HK-2 (cell line): ENCODE measurements at regions not wholly inside any gene's neighbourhood (a gene's known extent, or its start where the extent isn't known, plus 50 kb on each side); places are given as distances from the start of the nearest gene placed in this dataset.
"Not testable (repeated sequence)": the region's sequence is repeated elsewhere in the genome, so short reads cannot be mapped to it uniquely, and the experiment has no call there.

Experiments
- DNase-seq: peaks from one replicate; pipeline ENCODE4 v3.0.0-alpha.2; 2018; ENCODE audit not compliant: unreplicated experiment

GRCh38 chr13:82597747-82598146 lies 1284.5 kb downstream of the SLITRK1 start:
- DNase-seq: no peak

DNA sequence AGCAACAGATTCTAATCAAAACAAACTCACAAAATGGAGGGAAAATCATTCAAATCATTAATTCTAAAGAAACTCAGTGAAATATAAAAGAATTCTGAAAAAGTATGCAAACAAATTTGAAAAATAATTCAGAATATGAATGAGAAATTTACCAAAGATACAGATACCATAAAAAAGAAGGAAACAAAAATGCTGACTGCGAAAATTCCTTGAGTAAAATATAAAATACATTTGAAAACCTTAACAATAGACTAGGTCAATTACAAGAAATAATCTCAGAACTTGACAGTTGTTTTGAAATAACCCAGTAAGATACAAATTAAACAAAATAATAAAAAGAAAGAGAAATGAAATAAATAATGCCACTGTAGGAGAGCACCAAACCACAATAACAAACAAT lies 1289.0 kb downstream of the SLITRK1 start:
- no peak for DNase-seq

GRCh38 chr13:82571653-82572052 lies 1310.6 kb downstream of the SLITRK1 start:
- no peak for DNase-seq

DNA sequence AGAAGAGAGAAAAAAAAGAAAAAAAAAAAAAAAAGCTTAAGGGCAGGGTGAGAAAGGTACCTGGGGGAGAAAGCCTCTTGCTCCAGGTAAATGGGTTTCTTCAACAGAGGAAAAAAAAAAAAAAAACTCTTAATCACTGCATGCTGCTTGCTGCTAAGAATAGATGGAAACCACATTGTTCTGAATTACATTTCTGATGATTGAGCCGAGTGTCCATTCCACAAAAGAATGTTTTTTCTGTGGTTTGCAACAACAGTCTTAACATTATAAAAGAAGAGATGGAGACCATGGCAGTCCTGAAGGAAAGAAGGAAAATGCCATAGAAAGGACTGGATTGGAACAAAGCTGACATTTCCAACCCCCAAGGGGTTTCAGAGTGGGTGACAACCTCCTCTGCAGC lies 1312.7 kb downstream of the SLITRK1 start:
- DNase-seq: no peak

GRCh38 chr13:82566864-82567263 lies 1315.4 kb downstream of the SLITRK1 start:
- DNase-seq: no peak

GRCh38 chr13:82565201-82565600 lies 1317.1 kb downstream of the SLITRK1 start:
- no peak for DNase-seq

DNA sequence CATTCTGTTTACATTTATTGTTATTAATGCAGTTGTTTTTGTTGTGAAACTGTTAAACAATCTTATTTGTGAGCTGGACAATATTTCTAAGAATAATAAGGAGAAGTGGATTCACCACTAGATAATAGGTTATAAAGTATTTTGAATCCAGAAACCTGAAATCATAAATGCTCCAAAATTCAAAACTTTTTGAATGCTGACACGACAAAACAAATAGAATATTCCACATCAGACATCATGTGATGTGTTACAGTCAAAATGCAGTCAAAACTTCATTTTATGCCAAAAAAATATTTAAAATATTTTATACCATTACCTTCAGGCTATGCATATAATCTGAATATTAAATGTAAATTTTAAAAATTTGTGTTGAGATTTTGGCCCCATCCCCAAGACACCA lies 1321.4 kb downstream of the SLITRK1 start:
- DNase-seq: no peak

DNA sequence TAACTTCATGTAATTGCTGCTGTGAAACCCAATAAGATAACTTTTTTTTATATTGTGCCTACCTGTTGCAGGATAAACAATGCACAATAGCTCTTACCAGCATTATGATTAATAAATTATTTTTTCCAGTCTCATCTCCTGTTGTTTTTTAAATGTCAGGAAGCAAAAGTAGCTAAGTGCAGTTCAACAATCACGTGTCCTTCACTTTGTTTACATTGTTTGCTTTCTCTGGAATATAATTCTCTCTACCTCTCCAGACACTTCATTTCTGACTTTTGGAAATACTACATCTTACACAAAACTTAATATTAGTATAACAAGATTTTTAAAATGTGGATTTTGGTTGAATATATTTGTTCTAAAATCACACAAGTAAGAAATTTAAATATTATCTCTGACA lies 1359.4 kb downstream of the SLITRK1 start:
- DNase-seq: no peak

GRCh38 chr13:82506805-82507414 lies 1375.4 kb downstream of the SLITRK1 start:
- no peak for DNase-seq

DNA sequence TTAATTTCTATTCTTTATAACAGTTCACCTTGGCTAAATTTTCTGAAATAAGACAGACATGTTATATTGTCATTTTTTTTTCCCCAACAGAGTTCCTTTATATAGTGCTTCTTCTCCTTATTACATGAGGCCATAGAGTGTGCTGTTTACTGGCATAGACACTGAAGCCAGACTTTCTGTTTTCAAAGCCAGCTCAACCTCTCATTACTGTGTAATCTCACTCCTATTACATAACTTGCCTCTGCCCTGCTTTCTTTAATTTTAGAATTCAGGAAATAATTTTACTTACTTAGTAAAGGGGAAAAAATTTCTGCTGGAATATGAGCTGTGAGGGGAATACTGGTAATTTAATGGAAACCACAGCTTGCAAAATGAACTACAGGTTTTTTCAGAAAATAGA lies 1380.4 kb downstream of the SLITRK1 start:
- DNase-seq: no peak

DNA sequence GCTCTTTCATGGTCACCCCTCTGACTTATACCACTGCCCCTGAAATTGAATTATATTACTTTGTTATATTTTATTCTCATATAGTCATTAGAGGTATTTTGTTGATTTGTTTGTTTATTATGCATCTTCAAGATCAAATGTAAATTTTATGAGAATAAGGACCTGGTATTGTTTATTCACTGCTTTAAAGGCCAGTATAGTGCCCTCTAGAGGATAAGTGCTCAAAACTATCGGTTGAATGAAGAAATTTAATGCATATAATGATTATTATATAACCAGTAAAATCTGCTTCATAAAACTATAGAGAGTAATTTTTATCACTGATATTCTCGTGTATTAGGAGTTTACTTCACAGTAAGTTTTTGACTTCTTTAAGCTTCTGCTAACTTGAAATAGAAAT lies 1401.9 kb downstream of the SLITRK1 start:
- DNase-seq: no peak

- DNase-seq: no peak
These were observed 1404.8 kb downstream of the SLITRK1 start for GRCh38 chr13:82477436-82477835.

- no peak for DNase-seq
These were observed 1414.6 kb downstream of the SLITRK1 start for GRCh38 chr13:82467626-82468025.

- DNase-seq: not testable (repeated sequence)
These were observed 1422.7 kb downstream of the SLITRK1 start for GRCh38 chr13:82459575-82459974.

DNA sequence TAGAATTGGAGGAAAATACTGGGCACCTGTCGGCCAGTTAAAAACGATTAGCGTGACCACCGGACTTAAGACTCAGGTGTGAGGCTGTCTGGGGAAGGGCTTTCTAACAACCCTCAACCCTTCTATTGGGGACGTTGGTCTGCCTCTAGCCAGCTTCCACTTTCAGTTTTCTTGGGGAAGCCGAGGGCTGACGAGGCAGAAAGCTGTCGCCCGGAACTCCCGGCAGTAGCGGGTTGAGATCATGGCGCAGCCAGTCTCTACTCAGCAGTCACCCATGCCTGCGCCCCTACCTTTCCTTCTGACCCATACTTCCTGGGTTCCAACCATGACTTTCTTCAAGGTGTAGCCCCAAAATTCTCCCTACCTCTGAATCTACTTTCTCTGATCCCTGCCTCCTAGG lies 1424.1 kb downstream of the SLITRK1 start:
- DNase-seq: no peak

DNA sequence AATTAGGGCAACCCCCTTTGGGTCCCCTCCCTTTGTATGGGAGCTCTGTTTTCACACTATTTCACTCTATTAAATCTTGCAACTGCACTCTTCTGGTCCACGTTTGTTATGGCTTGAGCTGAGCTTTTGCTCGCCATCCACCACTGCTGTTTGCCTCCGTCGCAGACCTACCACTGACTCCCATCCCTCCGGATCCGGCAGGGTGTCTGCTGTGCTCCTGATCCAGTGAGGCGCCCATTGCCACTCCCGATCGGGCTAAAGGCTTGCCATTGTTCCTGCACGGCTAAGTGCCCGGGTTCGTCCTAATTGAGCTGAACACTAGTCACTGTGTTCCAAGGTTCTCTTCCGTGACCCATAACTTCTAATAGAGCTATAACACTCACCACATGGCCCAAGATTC lies 1424.7 kb downstream of the SLITRK1 start:
- DNase-seq: not testable (repeated sequence)

DNA sequence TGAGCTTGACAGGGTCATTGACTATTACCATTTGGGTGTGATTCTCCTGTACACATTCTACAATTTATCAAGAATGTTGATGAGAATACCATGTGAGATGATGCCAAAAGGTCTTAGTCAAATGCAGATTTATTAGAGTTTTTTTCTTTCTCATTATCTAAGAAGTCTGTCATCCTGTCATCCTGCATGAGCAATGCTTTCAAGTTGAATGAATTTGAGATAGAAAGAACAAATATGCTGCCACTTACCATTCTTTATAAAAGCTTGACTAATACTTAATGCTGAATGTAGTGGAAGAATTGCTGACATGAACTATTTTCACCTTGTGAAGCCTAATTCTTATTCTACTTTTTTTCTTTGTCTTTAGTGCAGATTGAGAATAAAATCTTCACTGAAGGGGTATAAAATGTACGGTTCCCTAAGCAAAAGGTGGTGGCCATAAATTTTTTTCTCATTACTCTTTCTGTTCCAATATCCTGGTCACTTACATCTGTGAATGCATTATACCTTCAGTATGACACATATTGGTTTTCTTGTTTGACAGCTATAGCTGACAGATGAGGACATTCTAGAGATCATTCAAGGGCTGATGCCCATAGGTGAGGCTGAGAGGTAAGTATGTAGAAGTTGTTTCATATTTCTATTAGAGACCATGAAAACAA lies 1434.7 kb downstream of the SLITRK1 start:
- DNase-seq: no peak

DNA sequence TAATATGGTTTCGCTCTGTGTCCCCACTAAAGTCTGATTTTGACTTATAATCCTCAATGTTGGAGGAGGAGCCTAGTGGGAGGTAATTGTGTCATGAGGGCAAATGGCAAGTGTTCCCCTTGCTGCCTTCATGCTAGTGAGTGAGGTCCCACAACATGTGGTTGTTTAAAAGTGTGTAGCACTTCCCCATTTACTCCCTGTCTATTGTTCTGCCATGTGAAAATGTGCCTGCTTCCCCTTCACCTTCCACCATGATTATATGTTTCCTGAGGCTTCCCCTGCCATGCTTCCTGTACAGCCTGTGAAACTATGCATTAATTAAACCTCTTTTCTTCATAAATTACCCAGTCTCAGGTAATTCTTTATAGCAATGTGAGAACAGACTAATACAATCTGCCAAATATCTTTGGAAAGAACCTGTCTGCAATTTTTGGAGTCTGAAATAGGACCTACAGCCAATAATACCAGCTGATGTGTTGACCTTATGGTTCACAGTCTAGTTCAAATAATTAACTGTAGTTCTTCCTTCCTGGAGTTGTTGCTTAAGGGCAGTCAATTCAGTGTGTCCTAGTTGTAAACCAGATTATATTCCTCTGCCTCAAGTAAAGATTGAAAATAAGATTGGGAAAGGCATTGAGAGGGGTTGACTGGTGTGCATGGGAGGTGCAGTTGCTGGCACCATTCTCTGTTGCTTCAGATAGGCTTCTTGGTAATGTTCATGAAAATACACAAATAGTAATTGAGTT lies 1442.9 kb downstream of the SLITRK1 start:
- no peak for DNase-seq

GRCh38 chr13:82438320-82438719 lies 1444.0 kb downstream of the SLITRK1 start:
- no peak for DNase-seq

DNA sequence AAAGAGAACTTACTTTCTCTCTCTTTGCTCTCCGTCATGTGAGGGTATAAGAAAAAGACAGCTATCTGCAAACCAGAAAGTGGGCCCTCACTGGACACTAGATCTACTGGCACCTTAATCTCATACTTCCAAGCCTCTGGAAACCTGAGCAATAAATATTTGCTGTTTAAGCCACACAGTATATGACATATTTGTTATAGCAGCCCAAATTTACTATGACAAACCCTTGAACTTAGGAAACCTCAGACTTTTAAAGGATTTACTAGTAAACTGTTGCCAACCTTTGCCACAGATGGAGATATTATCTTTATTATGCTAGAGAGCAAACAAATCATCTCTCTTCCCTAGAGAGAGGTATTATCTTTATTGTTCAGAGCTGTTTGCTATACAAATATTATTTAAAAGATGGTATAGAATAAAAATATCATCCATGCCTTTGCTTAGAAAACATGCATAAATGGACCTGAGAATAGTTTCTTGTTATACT lies 1446.1 kb downstream of the SLITRK1 start:
- DNase-seq: no peak

DNA sequence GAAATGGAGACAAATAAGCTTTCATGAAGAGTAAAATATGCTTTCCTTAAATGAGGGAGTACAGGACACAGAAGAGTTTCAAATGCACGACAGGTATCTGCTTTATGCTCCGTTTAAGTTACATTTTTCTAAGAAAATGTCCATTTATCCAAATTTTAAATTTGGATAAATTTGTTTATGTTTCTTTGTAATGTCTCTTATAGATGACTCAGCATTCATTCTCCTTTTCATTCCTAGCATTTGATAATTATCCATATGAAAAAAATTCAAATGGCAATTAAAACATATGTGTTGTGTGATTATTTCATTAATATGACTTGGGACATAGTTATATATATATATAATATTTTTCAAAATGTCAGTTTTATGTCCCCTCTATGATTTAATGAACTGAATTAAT lies 1449.3 kb downstream of the SLITRK1 start:
- DNase-seq: no peak

DNA sequence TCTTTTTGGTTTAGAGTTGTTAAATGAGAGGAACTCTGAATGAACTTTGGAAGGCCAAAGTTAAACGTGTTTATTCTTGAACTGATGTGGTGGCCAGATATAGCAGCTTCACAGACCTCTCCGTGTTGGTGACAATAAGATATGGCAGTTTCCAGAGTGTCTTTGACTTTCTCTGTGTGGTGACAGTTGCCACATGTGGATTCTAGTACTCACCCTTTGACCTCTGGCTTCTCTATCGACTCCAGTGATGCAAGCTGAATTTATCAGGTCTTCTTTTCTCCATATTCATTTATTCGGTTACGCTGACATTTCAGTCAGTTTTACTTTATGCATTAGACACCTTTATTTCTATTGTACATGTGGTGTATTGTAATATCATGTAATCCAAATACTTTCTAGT lies 1469.5 kb downstream of the SLITRK1 start:
- no peak for DNase-seq

DNA sequence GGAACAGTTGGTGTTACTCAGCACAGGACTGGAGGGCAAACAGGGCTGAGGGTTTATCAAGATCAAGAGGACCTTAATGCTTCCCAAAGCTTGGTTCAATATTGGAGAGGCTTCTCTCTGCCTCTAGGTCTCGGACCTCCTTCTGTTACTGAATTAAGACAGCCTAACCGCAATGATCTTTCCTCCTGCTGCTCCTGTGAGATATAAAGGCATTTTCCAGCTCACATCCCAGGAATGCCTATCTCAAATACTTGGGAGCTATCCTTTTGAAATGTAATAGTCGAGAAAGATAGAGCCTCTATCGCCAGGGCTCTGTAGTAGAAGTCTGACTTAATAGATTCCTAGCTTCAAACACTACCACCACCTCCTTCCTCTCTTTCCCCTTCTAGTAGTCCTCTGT lies 1475.0 kb downstream of the SLITRK1 start:
- no peak for DNase-seq
